ENCODE measurements at regions not wholly inside any gene's neighbourhood (a gene's known extent, or its start where the extent isn't known, plus 50 kb on each side); places are given as distances from the start of the nearest gene placed in this dataset.

- DNase-seq (ENCODE audit: low read depth in 2 of 2): no peak
Observed at GRCh38 chr4:159003420-159004253, 99.2 kb upstream of the RAPGEF2 start.

GRCh38 chr4:159006202-159006601 is 96.7 kb upstream of the RAPGEF2 start:
- DNase-seq (ENCODE audit: low read depth in 2 of 2): no peak

- DNase-seq (ENCODE audit: low read depth in 2 of 2): no peak
Observed at GRCh38 chr4:159008671-159009070, 94.2 kb upstream of the RAPGEF2 start.

- no peak for DNase-seq (ENCODE audit: low read depth in 2 of 2)
Observed at GRCh38 chr4:159009521-159009920, 93.4 kb upstream of the RAPGEF2 start.

GRCh38 chr4:159010100-159010499 is 92.8 kb upstream of the RAPGEF2 start:
- DNase-seq (ENCODE audit: low read depth in 2 of 2): no peak

- DNase-seq (ENCODE audit: low read depth in 2 of 2): no peak
Observed at GRCh38 chr4:159010563-159011260, 92.2 kb upstream of the RAPGEF2 start.

- peak; percentile 65 to 73 for DNase-seq (ENCODE audit: low read depth in 2 of 2)
Observed at GRCh38 chr4:159012381-159012780, 90.5 kb upstream of the RAPGEF2 start.

GRCh38 chr4:159013692-159014091 is 89.2 kb upstream of the RAPGEF2 start:
- no peak for DNase-seq (ENCODE audit: low read depth in 2 of 2)

GRCh38 chr4:159014859-159015258 is 88.0 kb upstream of the RAPGEF2 start:
- peak; percentile 72 to 73 for DNase-seq (ENCODE audit: low read depth in 2 of 2)

- DNase-seq (ENCODE audit: low read depth in 2 of 2): no peak
Observed at GRCh38 chr4:159015841-159016240, 87.0 kb upstream of the RAPGEF2 start.

GRCh38 chr4:159016593-159017024 is 86.3 kb upstream of the RAPGEF2 start:
- no peak for DNase-seq (ENCODE audit: low read depth in 2 of 2)

- DNase-seq (ENCODE audit: low read depth in 2 of 2): no peak
Observed at GRCh38 chr4:159017323-159018026, 85.4 kb upstream of the RAPGEF2 start.

GRCh38 chr4:159018062-159018629 is 84.7 kb upstream of the RAPGEF2 start:
- DNase-seq (ENCODE audit: low read depth in 2 of 2): no peak

- DNase-seq (ENCODE audit: low read depth in 2 of 2): no peak
Observed at GRCh38 chr4:159019356-159019755, 83.5 kb upstream of the RAPGEF2 start.

- no peak for DNase-seq (ENCODE audit: low read depth in 2 of 2)
Observed at GRCh38 chr4:159021597-159022385, 81.1 kb upstream of the RAPGEF2 start.

- DNase-seq (ENCODE audit: low read depth in 2 of 2): no peak
Observed at GRCh38 chr4:159023741-159024140, 79.1 kb upstream of the RAPGEF2 start.

- no peak for DNase-seq (ENCODE audit: low read depth in 2 of 2)
Observed at GRCh38 chr4:159024266-159024665, 78.6 kb upstream of the RAPGEF2 start.

GRCh38 chr4:159024828-159025227 is 78.1 kb upstream of the RAPGEF2 start:
- DNase-seq (ENCODE audit: low read depth in 2 of 2): no peak

- DNase-seq (ENCODE audit: low read depth in 2 of 2): no peak
Observed at GRCh38 chr4:159026329-159026728, 76.5 kb upstream of the RAPGEF2 start.

GRCh38 chr4:159027535-159027934 is 75.3 kb upstream of the RAPGEF2 start:
- DNase-seq (ENCODE audit: low read depth in 2 of 2): no peak

- DNase-seq (ENCODE audit: low read depth in 2 of 2): no peak
Observed at GRCh38 chr4:159029481-159029880, 73.4 kb upstream of the RAPGEF2 start.

Measured in fibroblast of skin of left quadriceps (primary cell).